ENCODE measurements at regions not wholly inside any gene's neighbourhood (a gene's known extent, or its start where the extent isn't known, plus 50 kb on each side); places are given as distances from the start of the nearest gene placed in this dataset.

DNA sequence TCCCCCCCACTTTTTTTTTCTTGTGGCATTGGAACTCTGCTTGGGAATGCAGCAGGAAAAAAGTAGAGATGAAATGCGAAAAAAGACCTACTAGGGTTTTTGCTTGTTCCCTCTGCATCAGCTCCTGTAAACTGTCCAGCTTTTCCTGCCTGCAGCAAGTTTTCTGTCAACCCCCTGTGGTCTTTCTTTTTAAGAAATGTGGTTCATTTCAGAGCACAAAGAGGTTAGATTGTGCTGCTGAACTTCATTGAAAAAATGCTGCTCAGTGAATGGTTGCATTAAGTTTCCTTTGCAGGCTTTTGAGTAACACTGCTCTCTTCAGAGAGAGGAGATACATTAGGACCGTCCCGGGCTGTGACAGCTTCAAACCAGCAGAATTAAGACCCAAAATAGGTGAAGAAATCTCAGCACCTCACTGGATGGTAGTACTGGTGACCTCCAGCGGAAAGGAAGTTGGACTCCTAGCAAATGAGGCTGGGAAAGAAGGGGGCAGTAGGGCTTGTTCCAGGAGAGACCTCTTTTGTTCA is 80.7 kb downstream of the NDUFS5 start:
- TF ChIP-seq POLR2AphosphoS5 (IDR thresholded peaks at IDR 0.05) (no peak), POLR2A (IDR thresholded peaks at IDR 0.05) (no peak), EP300 (IDR thresholded peaks at IDR 0.05) (no peak)
- TF ChIP-seq, protein P1, sequence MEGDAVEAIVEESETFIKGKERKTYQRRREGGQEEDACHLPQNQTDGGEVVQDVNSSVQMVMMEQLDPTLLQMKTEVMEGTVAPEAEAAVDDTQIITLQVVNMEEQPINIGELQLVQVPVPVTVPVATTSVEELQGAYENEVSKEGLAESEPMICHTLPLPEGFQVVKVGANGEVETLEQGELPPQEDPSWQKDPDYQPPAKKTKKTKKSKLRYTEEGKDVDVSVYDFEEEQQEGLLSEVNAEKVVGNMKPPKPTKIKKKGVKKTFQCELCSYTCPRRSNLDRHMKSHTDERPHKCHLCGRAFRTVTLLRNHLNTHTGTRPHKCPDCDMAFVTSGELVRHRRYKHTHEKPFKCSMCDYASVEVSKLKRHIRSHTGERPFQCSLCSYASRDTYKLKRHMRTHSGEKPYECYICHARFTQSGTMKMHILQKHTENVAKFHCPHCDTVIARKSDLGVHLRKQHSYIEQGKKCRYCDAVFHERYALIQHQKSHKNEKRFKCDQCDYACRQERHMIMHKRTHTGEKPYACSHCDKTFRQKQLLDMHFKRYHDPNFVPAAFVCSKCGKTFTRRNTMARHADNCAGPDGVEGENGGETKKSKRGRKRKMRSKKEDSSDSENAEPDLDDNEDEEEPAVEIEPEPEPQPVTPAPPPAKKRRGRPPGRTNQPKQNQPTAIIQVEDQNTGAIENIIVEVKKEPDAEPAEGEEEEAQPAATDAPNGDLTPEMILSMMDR (IDR thresholded peaks at IDR 0.05) = no peak

Data from sigmoid colon (tissue), 4 donors.